ENCODE measurements at regions not wholly inside any gene's neighbourhood (a gene's known extent, or its start where the extent isn't known, plus 50 kb on each side); places are given as distances from the start of the nearest gene placed in this dataset.
"Not testable (repeated sequence)": the region's sequence is repeated elsewhere in the genome, so short reads cannot be mapped to it uniquely, and the experiment has no call there.

- H3K4me3 ChIP-seq (ENCODE audit: insufficient read depth, low read depth, low read length); H3K27me3 ChIP-seq (ENCODE audit: control insufficient read depth, insufficient read depth, low read length); DNase-seq; H3K36me3 ChIP-seq (replicated peaks; ENCODE audit: control insufficient read depth, insufficient read depth, low read length): not testable (repeated sequence)
Observed at GRCh38 chr5:119299242-119299614, 56.6 kb upstream of the TNFAIP8 start.

- not testable (repeated sequence) for H3K27me3 ChIP-seq (ENCODE audit: control insufficient read depth, insufficient read depth, low read length); H3K36me3 ChIP-seq (replicated peaks; ENCODE audit: control insufficient read depth, insufficient read depth, low read length); DNase-seq
- H3K4me3 ChIP-seq (ENCODE audit: insufficient read depth, low read depth, low read length): peak overlapping the region; percentile 17; the same call in 1 of the 2 replicates
Observed at GRCh38 chr5:119299615-119300310, 56.1 kb upstream of the TNFAIP8 start.

GRCh38 chr5:119300311-119300670 lies 55.5 kb upstream of the TNFAIP8 start:
- no peak for DNase-seq
- H3K4me3 ChIP-seq (ENCODE audit: insufficient read depth, low read depth, low read length): no peak overlapping the region
- no peaks in the 10 kb centered on the region for H3K36me3 ChIP-seq (replicated peaks; ENCODE audit: control insufficient read depth, insufficient read depth, low read length)
- H3K27me3 ChIP-seq (ENCODE audit: control insufficient read depth, insufficient read depth, low read length): no peaks in the 10 kb centered on the region

GRCh38 chr5:119301210-119301609 lies 54.6 kb upstream of the TNFAIP8 start:
- H3K36me3 ChIP-seq (replicated peaks; ENCODE audit: control insufficient read depth, insufficient read depth, low read length): no peaks in the 10 kb centered on the region
- DNase-seq: no peak
- no peaks in the 10 kb centered on the region for H3K27me3 ChIP-seq (ENCODE audit: control insufficient read depth, insufficient read depth, low read length)
- no peak overlapping the region for H3K4me3 ChIP-seq (ENCODE audit: insufficient read depth, low read depth, low read length)

GRCh38 chr5:119301906-119302305 lies 53.9 kb upstream of the TNFAIP8 start:
- no peaks in the 10 kb centered on the region for H3K36me3 ChIP-seq (replicated peaks; ENCODE audit: control insufficient read depth, insufficient read depth, low read length)
- no peaks in the 10 kb centered on the region for H3K27me3 ChIP-seq (ENCODE audit: control insufficient read depth, insufficient read depth, low read length)
- H3K4me3 ChIP-seq (ENCODE audit: insufficient read depth, low read depth, low read length): no peak overlapping the region
- DNase-seq: no peak

- no peak for DNase-seq
- Histone ChIP-seq H3K4me3 (ENCODE audit: insufficient read depth, low read depth, low read length) (no peak overlapping the region), H3K27me3 (ENCODE audit: control insufficient read depth, insufficient read depth, low read length) (no peaks in the 10 kb centered on the region), H3K36me3 (replicated peaks; ENCODE audit: control insufficient read depth, insufficient read depth, low read length) (no peaks in the 10 kb centered on the region)
Observed at GRCh38 chr5:119302449-119302848, 53.4 kb upstream of the TNFAIP8 start.

GRCh38 chr5:119302916-119303897 lies 52.6 kb upstream of the TNFAIP8 start:
- no peaks in the 10 kb centered on the region for H3K36me3 ChIP-seq (replicated peaks; ENCODE audit: control insufficient read depth, insufficient read depth, low read length)
- DNase-seq: no peak
- H3K4me3 ChIP-seq (ENCODE audit: insufficient read depth, low read depth, low read length): no peak overlapping the region
- H3K27me3 ChIP-seq (ENCODE audit: control insufficient read depth, insufficient read depth, low read length): no peaks in the 10 kb centered on the region

- Histone ChIP-seq H3K27me3 (ENCODE audit: control insufficient read depth, insufficient read depth, low read length) (no peaks in the 10 kb centered on the region), H3K36me3 (replicated peaks; ENCODE audit: control insufficient read depth, insufficient read depth, low read length) (no peaks in the 10 kb centered on the region), H3K4me3 (ENCODE audit: insufficient read depth, low read depth, low read length) (no peak overlapping the region)
- no peak for DNase-seq
Observed at GRCh38 chr5:119304439-119305211, 51.2 kb upstream of the TNFAIP8 start.

Data from H7 (cell line).